Fibroblast of the aortic adventitia (primary cell): ENCODE measurements at regions not wholly inside any gene's neighbourhood (a gene's known extent, or its start where the extent isn't known, plus 50 kb on each side); places are given as distances from the start of the nearest gene placed in this dataset.

Source experiments
- DNase-seq: peaks from one replicate; pipeline ENCODE4 v3.0.0-alpha.2; 2010; ENCODE audit warnings: low read depth
- H3K4me3 ChIP-seq: 2 replicates; pipeline ENCODE4 v1.5.1; 2011; ENCODE audit warnings: low read depth, mild to moderate bottlenecking, control low read depth, low read length, moderate library complexity
- CTCF ChIP-seq: IDR thresholded peaks from 2 replicates; pipeline ENCODE4 v1.5.1; 2011; ENCODE audit warnings: mild to moderate bottlenecking, low read length, control low read depth, inconsistent platforms; ENCODE audit not compliant: insufficient read depth

GRCh38 chr1:30490554-30491053 is 232.8 kb downstream of the MATN1 start:
- H3K4me3 ChIP-seq: no peak overlapping the region
- TF ChIP-seq CTCF: no peak
- DNase-seq: no peak

GRCh38 chr1:30489737-30490389 is 233.5 kb downstream of the MATN1 start:
- TF ChIP-seq CTCF: no peak
- no peak overlapping the region for H3K4me3 ChIP-seq
- DNase-seq: no peak

- TF ChIP-seq CTCF: no peak
- DNase-seq: no peak
- H3K4me3 ChIP-seq: no peak overlapping the region
Measured at GRCh38 chr1:30488324-30488913, 235.0 kb downstream of the MATN1 start.

- no peak overlapping the region for H3K4me3 ChIP-seq
- no peak for DNase-seq
- no peak for TF ChIP-seq CTCF
Measured at GRCh38 chr1:30487042-30487441, 236.3 kb downstream of the MATN1 start.

- no peak for TF ChIP-seq CTCF
- no peak for DNase-seq
- H3K4me3 ChIP-seq: no peak overlapping the region
Measured at GRCh38 chr1:30485072-30485471, 238.3 kb downstream of the MATN1 start.

GRCh38 chr1:30484668-30485067 is 238.7 kb downstream of the MATN1 start:
- no peak for TF ChIP-seq CTCF
- no peak overlapping the region for H3K4me3 ChIP-seq
- no peak for DNase-seq

- TF ChIP-seq CTCF: no peak
- no peak overlapping the region for H3K4me3 ChIP-seq
- no peak for DNase-seq
Measured at GRCh38 chr1:30479575-30479974, 243.8 kb downstream of the MATN1 start.
